K562 (cell line): ENCODE measurements at regions not wholly inside any gene's neighbourhood (a gene's known extent, or its start where the extent isn't known, plus 50 kb on each side); places are given as distances from the start of the nearest gene placed in this dataset.

ENCODE experiments used
- C11orf30 ChIP-seq: fragments of 450-650 bp; IDR thresholded peaks from 2 replicates; pipeline ENCODE4 v1.6.1; 2016; ENCODE audit warnings: low read depth, mild to moderate bottlenecking
- FOXP4 ChIP-seq: sonication (generic); formaldehyde crosslinking; IDR thresholded peaks from 2 replicates; pipeline ENCODE4 v1.8.0; 2022; ENCODE audit warnings: mild to moderate bottlenecking, missing genetic modification reagents, borderline replicate concordance
- MAFF ChIP-seq: IDR thresholded peaks from 2 replicates; pipeline ENCODE4 v1.6.1; 2012; ENCODE audit warnings: low read length, improper control_type of control experiment
- MAFG ChIP-seq: fragments of 450-650 bp; conservative IDR thresholded peaks from 2 replicates; pipeline ENCODE4 v1.6.1; 2016; ENCODE audit warnings: missing genetic modification characterization, missing compliant biosample characterization
- MAFK ChIP-seq: IDR thresholded peaks from 2 replicates; pipeline ENCODE4 v1.6.1; 2011; ENCODE audit warnings: low read length, improper control_type of control experiment
- MCM5 ChIP-seq: fragments of 450-650 bp; IDR thresholded peaks from 2 replicates; pipeline ENCODE4 v1.6.1; 2016; ENCODE audit warnings: low read depth
- NFE2 ChIP-seq: IDR thresholded peaks from 2 replicates; pipeline ENCODE4 v1.6.1; 2014; ENCODE audit warnings: antibody characterized with exemption, low read depth
- NFE2L1 ChIP-seq: fragments of 450-650 bp; IDR thresholded peaks from 2 replicates; pipeline ENCODE4 v1.6.1; 2016; ENCODE audit warnings: missing genetic modification characterization, low read depth, mild to moderate bottlenecking, missing compliant biosample characterization, moderate library complexity, borderline replicate concordance
- NKRF ChIP-seq: fragments of 450-650 bp; IDR thresholded peaks from 2 replicates; pipeline ENCODE4 v1.6.1; 2016; ENCODE audit warnings: borderline replicate concordance
- RFX1 ChIP-seq: fragments of 450-650 bp; IDR thresholded peaks from 2 replicates; pipeline ENCODE4 v1.6.1; 2016; ENCODE audit warnings: mild to moderate bottlenecking, moderate library complexity
- ZNF239 ChIP-seq: fragments of 250-450 bp; sonication (Bioruptor Pico); IDR thresholded peaks from 2 replicates; pipeline ENCODE4 v1.4.0; 2020; ENCODE audit warnings: mild to moderate bottlenecking

- no peak for TF ChIP-seq ZNF239 (CRISPR knock-in tag)
- no peak for TF ChIP-seq NKRF
- no peak for TF ChIP-seq RFX1
- peak; percentile 67 for TF ChIP-seq NFE2L1
- TF ChIP-seq FOXP4 (CRISPR knock-in tag) = no peak
- TF ChIP-seq MAFK = peak; percentile 56; the same call in 1 of the 2 replicates
- TF ChIP-seq MAFG (tag) = peak; percentile 73
- TF ChIP-seq MCM5 = no peak
- peak; percentile 31 for TF ChIP-seq C11orf30
- peak; percentile 78 for TF ChIP-seq MAFF
- TF ChIP-seq NFE2 = peak; percentile 83
Observed at GRCh38 chr4:176879380-176880116, 86.8 kb upstream of the VEGFC start (continued).
